Prostate gland (tissue), 2 donors: ENCODE measurements at regions not wholly inside any gene's neighbourhood (a gene's known extent, or its start where the extent isn't known, plus 50 kb on each side); places are given as distances from the start of the nearest gene placed in this dataset.

ENCODE experiments used
- POLR2A ChIP-seq: fragments of 450-650 bp; IDR thresholded peaks from one replicate; pipeline ENCODE4 v1.6.1; 2016; ENCODE audit warnings: antibody characterized with exemption, mild to moderate bottlenecking
- TF ChIP-seq, protein P1 (sequence below), 4 experiments: fragments of 200-600 bp in 2 of 4; fragments of 450-650 bp in 2 of 4; sonication (generic) in 2 of 4; IDR thresholded peaks; 1 replicate in 3 of 4; 2 replicates in 1 of 4; pipeline ENCODE4 v1.5.1; 2016 to 2019; ENCODE audit warnings: antibody characterized with exemption in 4 of 4, mild to moderate bottlenecking in 2 of 4, moderate library complexity in 2 of 4

DNA sequence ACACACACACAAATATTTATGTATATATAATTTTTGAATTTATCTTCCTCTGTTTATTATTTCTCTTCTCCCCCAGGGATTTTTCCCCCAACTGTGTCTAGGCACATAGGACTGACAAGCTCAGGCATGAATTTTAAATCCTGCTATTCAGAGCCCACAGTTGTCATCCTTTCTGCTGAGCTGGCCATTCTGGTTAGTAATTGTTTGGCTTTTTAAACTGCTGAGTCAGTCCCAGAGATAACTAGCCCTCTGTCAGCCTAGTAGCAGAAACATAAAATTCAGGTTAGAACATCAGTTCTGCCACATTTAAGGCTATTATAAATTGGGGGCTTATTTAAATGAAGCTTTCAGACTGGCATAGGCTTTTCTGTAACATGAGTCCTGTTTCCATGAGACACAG, 151.7 kb upstream of the MAOA start:
- TF ChIP-seq, protein P1, sequence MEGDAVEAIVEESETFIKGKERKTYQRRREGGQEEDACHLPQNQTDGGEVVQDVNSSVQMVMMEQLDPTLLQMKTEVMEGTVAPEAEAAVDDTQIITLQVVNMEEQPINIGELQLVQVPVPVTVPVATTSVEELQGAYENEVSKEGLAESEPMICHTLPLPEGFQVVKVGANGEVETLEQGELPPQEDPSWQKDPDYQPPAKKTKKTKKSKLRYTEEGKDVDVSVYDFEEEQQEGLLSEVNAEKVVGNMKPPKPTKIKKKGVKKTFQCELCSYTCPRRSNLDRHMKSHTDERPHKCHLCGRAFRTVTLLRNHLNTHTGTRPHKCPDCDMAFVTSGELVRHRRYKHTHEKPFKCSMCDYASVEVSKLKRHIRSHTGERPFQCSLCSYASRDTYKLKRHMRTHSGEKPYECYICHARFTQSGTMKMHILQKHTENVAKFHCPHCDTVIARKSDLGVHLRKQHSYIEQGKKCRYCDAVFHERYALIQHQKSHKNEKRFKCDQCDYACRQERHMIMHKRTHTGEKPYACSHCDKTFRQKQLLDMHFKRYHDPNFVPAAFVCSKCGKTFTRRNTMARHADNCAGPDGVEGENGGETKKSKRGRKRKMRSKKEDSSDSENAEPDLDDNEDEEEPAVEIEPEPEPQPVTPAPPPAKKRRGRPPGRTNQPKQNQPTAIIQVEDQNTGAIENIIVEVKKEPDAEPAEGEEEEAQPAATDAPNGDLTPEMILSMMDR (IDR thresholded peaks at IDR 0.05): no peak
- no peak for TF ChIP-seq POLR2A
